Osteocyte (in vitro differentiated cells): ENCODE measurements at regions not wholly inside any gene's neighbourhood (a gene's known extent, or its start where the extent isn't known, plus 50 kb on each side); places are given as distances from the start of the nearest gene placed in this dataset.

Experiments used
- DNase-seq: peaks from one replicate; pipeline ENCODE4 v3.0.0; 2021; ENCODE audit warnings: mixed read lengths; ENCODE audit not compliant: unreplicated experiment; ENCODE audit errors: extremely low spot score
- H3K27ac Mint-ChIP-seq: one replicate; pipeline ENCODE4 v1.8.0; 2021; ENCODE audit warnings: mild to moderate bottlenecking, mixed read lengths; ENCODE audit not compliant: unreplicated experiment
- H3K27me3 Mint-ChIP-seq: one replicate; pipeline ENCODE4 v1.8.0; 2021; ENCODE audit warnings: mixed read lengths; ENCODE audit not compliant: unreplicated experiment
- H3K36me3 Mint-ChIP-seq: one replicate; pipeline ENCODE4 v1.8.0; 2021; ENCODE audit warnings: mixed read lengths; ENCODE audit not compliant: unreplicated experiment
- H3K4me1 Mint-ChIP-seq: one replicate; pipeline ENCODE4 v1.8.0; 2021; ENCODE audit warnings: mixed read lengths; ENCODE audit not compliant: unreplicated experiment
- H3K4me3 Mint-ChIP-seq: one replicate; pipeline ENCODE4 v1.8.0; 2021; ENCODE audit warnings: mild to moderate bottlenecking, moderate library complexity, mixed read lengths; ENCODE audit not compliant: unreplicated experiment
- H3K9me3 Mint-ChIP-seq: one replicate; pipeline ENCODE4 v1.8.0; 2021; ENCODE audit warnings: mixed read lengths; ENCODE audit not compliant: unreplicated experiment
- TF ChIP-seq, protein P1 (sequence below): fragments of 200-600 bp; sonication (generic); IDR thresholded peaks from 2 replicates; pipeline ENCODE4 v1.5.0; 2021; ENCODE audit warnings: antibody characterized with exemption, mild to moderate bottlenecking, moderate library complexity

DNA sequence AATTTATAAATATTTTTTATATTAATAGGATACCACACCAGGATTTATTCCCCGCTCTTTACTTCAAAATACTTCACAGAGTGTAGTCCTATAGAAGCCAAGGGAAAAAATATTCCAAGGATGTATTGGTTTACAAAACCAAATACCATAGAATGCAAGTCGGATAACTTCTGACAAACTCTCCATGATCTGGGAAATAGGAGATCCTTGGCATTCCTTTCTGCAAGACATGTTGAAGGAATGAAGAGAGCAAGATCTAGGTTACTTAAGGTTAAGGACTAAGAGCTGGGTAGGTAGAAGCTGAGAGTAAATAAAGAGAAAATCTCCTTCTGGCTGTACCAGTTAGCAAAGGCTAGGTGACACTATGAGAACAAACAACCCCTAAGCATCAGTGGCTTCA lies 141.2 kb downstream of the LRATD1 start:
- Mint-ChIP-seq H3K4me1 (no peaks in the 10 kb centered on the region), H3K36me3 (no peaks in the 10 kb centered on the region), H3K4me3 (no peak overlapping the region), H3K9me3 (no peaks in the 10 kb centered on the region), H3K27me3 (no peaks in the 10 kb centered on the region), H3K27ac (no peak overlapping the region)
- no peak for DNase-seq
- TF ChIP-seq, protein P1, sequence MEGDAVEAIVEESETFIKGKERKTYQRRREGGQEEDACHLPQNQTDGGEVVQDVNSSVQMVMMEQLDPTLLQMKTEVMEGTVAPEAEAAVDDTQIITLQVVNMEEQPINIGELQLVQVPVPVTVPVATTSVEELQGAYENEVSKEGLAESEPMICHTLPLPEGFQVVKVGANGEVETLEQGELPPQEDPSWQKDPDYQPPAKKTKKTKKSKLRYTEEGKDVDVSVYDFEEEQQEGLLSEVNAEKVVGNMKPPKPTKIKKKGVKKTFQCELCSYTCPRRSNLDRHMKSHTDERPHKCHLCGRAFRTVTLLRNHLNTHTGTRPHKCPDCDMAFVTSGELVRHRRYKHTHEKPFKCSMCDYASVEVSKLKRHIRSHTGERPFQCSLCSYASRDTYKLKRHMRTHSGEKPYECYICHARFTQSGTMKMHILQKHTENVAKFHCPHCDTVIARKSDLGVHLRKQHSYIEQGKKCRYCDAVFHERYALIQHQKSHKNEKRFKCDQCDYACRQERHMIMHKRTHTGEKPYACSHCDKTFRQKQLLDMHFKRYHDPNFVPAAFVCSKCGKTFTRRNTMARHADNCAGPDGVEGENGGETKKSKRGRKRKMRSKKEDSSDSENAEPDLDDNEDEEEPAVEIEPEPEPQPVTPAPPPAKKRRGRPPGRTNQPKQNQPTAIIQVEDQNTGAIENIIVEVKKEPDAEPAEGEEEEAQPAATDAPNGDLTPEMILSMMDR = no peak

DNA sequence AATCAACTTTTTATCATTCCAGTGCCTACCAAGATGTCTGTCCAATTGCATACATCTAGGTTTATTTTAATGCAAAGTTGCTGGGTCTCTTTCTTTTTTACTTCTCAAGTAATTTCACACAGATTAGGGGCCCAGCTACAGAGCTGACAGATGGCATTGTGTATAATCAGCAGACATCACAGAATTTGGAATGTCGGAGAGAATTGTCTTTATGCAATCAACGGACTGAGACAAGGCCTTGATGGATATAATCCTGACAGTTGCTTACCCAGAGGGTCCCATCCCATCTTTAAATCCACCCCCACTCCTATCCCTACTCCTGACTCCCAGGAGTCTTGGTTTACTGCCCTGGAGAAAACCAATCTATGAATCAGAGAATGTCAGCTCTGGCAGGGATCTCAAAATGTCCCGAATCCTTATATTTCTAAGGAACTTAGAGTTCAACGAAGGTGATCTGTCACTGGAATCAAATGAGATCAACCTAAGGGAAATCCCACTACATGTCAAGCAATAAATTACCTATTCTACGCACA lies 142.0 kb downstream of the LRATD1 start:
- TF ChIP-seq, protein P1 = no peak
- Mint-ChIP-seq H3K36me3 (no peaks in the 10 kb centered on the region), H3K4me3 (no peak overlapping the region), H3K27me3 (no peaks in the 10 kb centered on the region), H3K9me3 (no peaks in the 10 kb centered on the region), H3K27ac (no peak overlapping the region), H3K4me1 (no peaks in the 10 kb centered on the region)
- no peak for DNase-seq

DNA sequence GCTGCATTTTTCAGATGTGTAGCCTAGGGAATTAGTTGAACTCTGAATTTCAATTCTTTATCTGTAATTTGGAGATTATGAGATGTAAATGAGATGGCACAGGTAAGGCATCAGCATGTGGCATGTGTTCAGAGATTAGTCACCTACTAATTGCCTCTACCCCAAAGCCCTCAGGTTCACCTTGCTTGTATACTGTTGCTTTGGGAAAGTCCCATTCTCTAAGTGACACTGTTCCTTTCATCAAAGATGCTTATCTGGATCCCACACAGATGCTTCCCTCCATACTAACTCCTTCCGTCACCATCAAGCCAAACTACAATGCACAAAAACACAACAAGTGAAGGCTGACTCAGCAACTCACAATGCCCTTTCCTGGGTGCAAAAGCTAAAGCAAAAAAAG lies 143.7 kb downstream of the LRATD1 start:
- Mint-ChIP-seq H3K36me3 (no peaks in the 10 kb centered on the region), H3K27ac (no peak overlapping the region), H3K9me3 (no peaks in the 10 kb centered on the region), H3K4me3 (no peak overlapping the region), H3K4me1 (no peaks in the 10 kb centered on the region), H3K27me3 (no peaks in the 10 kb centered on the region)
- DNase-seq = no peak
- TF ChIP-seq, protein P1 = no peak

DNA sequence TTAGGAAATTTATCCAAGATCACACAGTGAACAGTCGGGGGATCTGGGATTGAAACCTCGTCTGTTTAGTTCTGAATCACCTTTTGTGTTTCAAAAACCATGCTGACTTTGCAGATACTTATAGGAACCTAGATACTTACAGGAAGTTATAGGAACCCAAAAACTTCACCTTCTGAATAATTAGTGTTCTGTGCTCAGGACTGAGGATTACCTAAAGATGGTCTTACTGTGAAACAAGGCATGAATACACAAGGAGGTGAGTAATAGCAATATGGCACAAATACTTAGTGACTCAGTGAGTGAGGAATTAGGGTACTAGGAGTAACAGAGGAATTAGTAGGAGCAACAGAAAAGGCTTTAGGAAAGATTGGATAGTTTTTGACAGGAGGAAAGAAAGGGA lies 145.5 kb downstream of the LRATD1 start:
- H3K9me3 Mint-ChIP-seq = peaks cover 8% of the 10 kb centered on the region
- H3K4me1 Mint-ChIP-seq = no peaks in the 10 kb centered on the region
- H3K27ac Mint-ChIP-seq = no peak overlapping the region
- H3K36me3 Mint-ChIP-seq = no peaks in the 10 kb centered on the region
- DNase-seq = no peak
- TF ChIP-seq, protein P1 = no peak
- H3K4me3 Mint-ChIP-seq = no peak overlapping the region
- H3K27me3 Mint-ChIP-seq = no peaks in the 10 kb centered on the region

DNA sequence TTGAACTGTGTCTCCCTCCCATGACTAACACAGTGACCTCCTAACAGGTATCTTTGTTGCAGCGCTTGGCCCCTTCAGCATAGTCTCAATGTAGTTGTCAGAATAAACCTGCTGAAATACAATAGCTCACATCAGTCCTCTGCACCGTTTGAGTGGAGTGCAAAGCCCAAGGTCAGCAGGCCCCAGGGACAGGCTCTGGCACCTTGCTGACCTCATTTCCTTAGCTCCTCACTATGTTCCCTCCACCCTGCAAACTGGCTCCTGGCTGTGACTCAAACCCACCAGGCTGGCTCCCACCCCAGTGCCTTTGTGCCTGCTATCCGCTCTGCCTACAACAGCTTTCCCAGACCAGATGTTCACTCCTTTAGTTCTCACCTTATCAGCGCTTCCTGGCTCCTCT lies 146.7 kb downstream of the LRATD1 start:
- TF ChIP-seq, protein P1 = no peak
- Mint-ChIP-seq H3K36me3 (no peaks in the 10 kb centered on the region), H3K4me3 (no peak overlapping the region), H3K4me1 (no peaks in the 10 kb centered on the region), H3K27me3 (no peaks in the 10 kb centered on the region), H3K9me3 (peaks cover 8% of the 10 kb centered on the region), H3K27ac (no peak overlapping the region)
- no peak for DNase-seq
